MCF 10A (cell line): ENCODE measurements at regions not wholly inside any gene's neighbourhood (a gene's known extent, or its start where the extent isn't known, plus 50 kb on each side); places are given as distances from the start of the nearest gene placed in this dataset.

ENCODE experiments used
- BruUV-seq: library from RNA; stranded (reverse); fragments of 400-500 nt; replicated peaks from 2 replicates; lab custom pipeline; 2021; lab: Mats Ljungman, UMichigan
- CTCF ChIA-PET: fragments of 300-600 bp; sonication (Branson Sonifier 250); formaldehyde crosslinking; extraction: SDS; loops from one replicate; lab custom pipeline; 2021; ENCODE audit warnings: antibody characterized with exemption, inconsistent platforms; lab: Yijun Ruan, JAX
- POLR2A ChIA-PET: fragments of 300-600, 350-650 bp; sonication (Branson Sonifier 250); formaldehyde crosslinking; extraction: SDS; loops from one replicate; lab custom pipeline; 2020; ENCODE audit warnings: antibody characterized with exemption, inconsistent platforms; lab: Yijun Ruan, JAX
- DNase-seq: peaks from one replicate; pipeline ENCODE4 v3.0.0-alpha.2; 2018; ENCODE audit not compliant: unreplicated experiment
- H3K27ac Mint-ChIP-seq: one replicate; pipeline ENCODE4 v1.8.0; 2022; ENCODE audit warnings: mild to moderate bottlenecking, low read depth, mixed read lengths; ENCODE audit not compliant: unreplicated experiment
- H3K27me3 Mint-ChIP-seq: one replicate; pipeline ENCODE4 v1.8.0; 2022; ENCODE audit warnings: mixed read lengths; ENCODE audit not compliant: insufficient read depth, unreplicated experiment
- H3K36me3 Mint-ChIP-seq: one replicate; pipeline ENCODE4 v1.8.0; 2022; ENCODE audit warnings: mild to moderate bottlenecking, moderate library complexity, mixed read lengths; ENCODE audit not compliant: insufficient read depth, unreplicated experiment
- H3K4me1 Mint-ChIP-seq: one replicate; pipeline ENCODE4 v1.8.0; 2022; ENCODE audit warnings: mixed read lengths; ENCODE audit not compliant: insufficient read depth, unreplicated experiment
- H3K4me3 Mint-ChIP-seq: one replicate; pipeline ENCODE4 v1.8.0; 2022; ENCODE audit warnings: mild to moderate bottlenecking, moderate library complexity, mixed read lengths; ENCODE audit not compliant: unreplicated experiment
- H3K9me3 Mint-ChIP-seq: one replicate; pipeline ENCODE4 v1.8.0; 2022; ENCODE audit warnings: mixed read lengths; ENCODE audit not compliant: unreplicated experiment
- CTCF ChIP-seq: fragments of 200-600 bp; IDR thresholded peaks from one replicate; pipeline ENCODE4 v1.8.0; 2022; ENCODE audit warnings: antibody characterized with exemption, mild to moderate bottlenecking; ENCODE audit not compliant: unreplicated experiment
- intact Hi-C: fragments of 100-400 bp; cut with micrococcal nuclease; formaldehyde crosslinking; loops from 2 replicates; pipeline ENCODE4 v1.14.1; 2022

- BruUV-seq: no TSS peak
- no peak overlapping the region for H3K27ac Mint-ChIP-seq
Measured at GRCh38 chr5:54671681-54672080, 154.1 kb downstream of the SNX18 start.

GRCh38 chr5:54671111-54671531 is 153.6 kb downstream of the SNX18 start:
- ChIA-PET CTCF (interaction anchor here (0.8 to 1.9 kb wide), 3 partner anchors 10 to 489 kb away, joined by 3 to 4 read pairs (median 3); partner anchors contain the start of gene GPX8), POLR2A (interaction anchor here (1.0 to 1.3 kb wide), 2 partner anchors 13 to 19 kb away, joined by 3 to 6 read pairs; no protein-coding TSS in a partner anchor)
- peak; percentile 67 for DNase-seq

More at GRCh38 chr5:54671681-54672080, 154.1 kb downstream of the SNX18 start:
- TF ChIP-seq CTCF: no peak
- ChIA-PET CTCF (interaction anchor here (0.8 to 1.9 kb wide), 3 partner anchors 10 to 488 kb away, joined by 3 to 4 read pairs (median 3); partner anchors contain the start of gene GPX8), POLR2A (interaction anchor here (1.0 to 1.3 kb wide), 3 partner anchors 14 to 36 kb away, joined by 3 to 6 read pairs (median 4); no protein-coding TSS in a partner anchor)
- intact Hi-C loops: no loop called here
- no peak for DNase-seq
- peaks cover 7% of the 10 kb centered on the region for H3K4me1 Mint-ChIP-seq
- no peak overlapping the region for H3K4me3 Mint-ChIP-seq
- H3K27me3 Mint-ChIP-seq: peaks cover 19% of the 10 kb centered on the region
- peaks cover 8% of the 10 kb centered on the region for H3K9me3 Mint-ChIP-seq
- no peaks in the 10 kb centered on the region for H3K36me3 Mint-ChIP-seq

GRCh38 chr5:54670281-54670680 is 152.7 kb downstream of the SNX18 start:
- Mint-ChIP-seq H3K36me3 (no peaks in the 10 kb centered on the region), H3K9me3 (peaks cover 8% of the 10 kb centered on the region), H3K27ac (no peak overlapping the region), H3K4me3 (no peak overlapping the region), H3K4me1 (peaks cover 7% of the 10 kb centered on the region), H3K27me3 (peaks cover 15% of the 10 kb centered on the region)
- POLR2A ChIA-PET: interaction anchor here (1.9 kb wide), 1 partner anchor 11 kb away, joined by 6 read pairs; no protein-coding TSS in a partner anchor
- CTCF ChIA-PET: interaction anchor here (0.6 kb wide), 1 partner anchor 24 kb away, joined by 3 read pairs; no protein-coding TSS in a partner anchor
- no peak for TF ChIP-seq CTCF
- DNase-seq: no peak
- no TSS peak for BruUV-seq
- intact Hi-C loops: no loop called here

More at GRCh38 chr5:54671111-54671531, 153.6 kb downstream of the SNX18 start:
- H3K4me3 Mint-ChIP-seq: no peak overlapping the region
- peaks cover 19% of the 10 kb centered on the region for H3K27me3 Mint-ChIP-seq
- BruUV-seq: no TSS peak
- intact Hi-C loops: no loop called here
- no peaks in the 10 kb centered on the region for H3K36me3 Mint-ChIP-seq
- H3K9me3 Mint-ChIP-seq: peaks cover 8% of the 10 kb centered on the region
- no peak for TF ChIP-seq CTCF
- H3K27ac Mint-ChIP-seq: no peak overlapping the region
- H3K4me1 Mint-ChIP-seq: peaks cover 7% of the 10 kb centered on the region

- Mint-ChIP-seq H3K27ac (no peak overlapping the region), H3K9me3 (peaks cover 5% of the 10 kb centered on the region), H3K4me3 (no peak overlapping the region), H3K27me3 (peaks cover 11% of the 10 kb centered on the region), H3K36me3 (no peaks in the 10 kb centered on the region), H3K4me1 (peaks cover 7% of the 10 kb centered on the region)
- CTCF ChIA-PET: interaction anchor here (1.2 to 1.3 kb wide), 2 partner anchors 29 to 226 kb away, joined by 3 to 4 read pairs; no protein-coding TSS in a partner anchor
- POLR2A ChIA-PET: interaction anchor here (1.9 kb wide), 1 partner anchor 11 kb away, joined by 6 read pairs; no protein-coding TSS in a partner anchor
- no peak for DNase-seq
- TF ChIP-seq CTCF: no peak
- no TSS peak for BruUV-seq
- intact Hi-C loops: no loop called here
Measured at GRCh38 chr5:54669845-54670244, 152.3 kb downstream of the SNX18 start.
